H1 (cell line): ENCODE measurements at regions not wholly inside any gene's neighbourhood (a gene's known extent, or its start where the extent isn't known, plus 50 kb on each side); places are given as distances from the start of the nearest gene placed in this dataset.

Source experiments
- CTCF ChIA-PET: fragments of 300-600 bp; sonication (Branson Sonifier 250); formaldehyde crosslinking; loops from one replicate; lab custom pipeline; 2021; ENCODE audit not compliant: partially characterized antibody; lab: Charles Lee
- POLR2A ChIA-PET: fragments of 300-600 bp; sonication (Branson Sonifier 250); formaldehyde crosslinking; loops from one replicate; lab custom pipeline; 2021; ENCODE audit warnings: inconsistent platforms; ENCODE audit not compliant: partially characterized antibody; lab: Charles Lee
- DNase-seq, 2 experiments: peaks; one replicate each; pipeline versions ENCODE4 v3.0.0 to v3.0.0-alpha.2; 2010 to 2022; ENCODE audit warnings: low spot score in 2 of 2, low read depth in 1 of 2, mixed read lengths in 1 of 2
- FAIRE-seq: peaks from 2 replicates; lab custom pipeline; 2011; peaks lifted over from hg19 to GRCh38; lab: Jason Lieb, UNC
- H2AFZ ChIP-seq: 2 replicates; pipeline ENCODE4 v1.8.1; 2012; ENCODE audit warnings: low read length, inconsistent platforms
- H2AK5ac ChIP-seq: 2 replicates; pipeline ENCODE4 v1.6.1; 2013; ENCODE audit warnings: low read depth, low read length
- H2BK120ac ChIP-seq: replicated peaks from 2 replicates; pipeline ENCODE3; 2013; ENCODE audit warnings: low read depth, low read length, inconsistent platforms
- H2BK12ac ChIP-seq: 2 replicates; pipeline ENCODE4 v1.6.1; 2013; ENCODE audit warnings: low read depth, low read length
- H2BK15ac ChIP-seq: 2 replicates; pipeline ENCODE4 v1.6.1; 2013; ENCODE audit warnings: low read length
- H2BK20ac ChIP-seq: 2 replicates; pipeline ENCODE4 v1.6.1; 2013; ENCODE audit warnings: low read length
- H2BK5ac ChIP-seq: 2 replicates; pipeline ENCODE4 v1.6.1; 2013; ENCODE audit warnings: low read depth, low read length
- H3K14ac ChIP-seq: 2 replicates; pipeline ENCODE4 v1.6.1; 2013; ENCODE audit warnings: inconsistent platforms; ENCODE audit not compliant: insufficient read length
- H3K18ac ChIP-seq: 2 replicates; pipeline ENCODE4 v1.6.1; 2013; ENCODE audit warnings: low read length; ENCODE audit errors: extremely low read depth
- H3K23ac ChIP-seq: 2 replicates; pipeline ENCODE4 v1.6.1; 2013; ENCODE audit warnings: inconsistent platforms; ENCODE audit not compliant: insufficient read length
- H3K23me2 ChIP-seq: 2 replicates; pipeline ENCODE4 v1.6.1; 2013; ENCODE audit warnings: low read depth, low read length
- H3K27ac ChIP-seq: 2 replicates; pipeline ENCODE4 v1.6.1; 2011; ENCODE audit warnings: low read depth, low read length, inconsistent platforms
- H3K27me3 ChIP-seq, 4 experiments: replicated peaks in 1 of 4; 1 replicate in 1 of 4; 2 replicates in 3 of 4; pipeline versions ENCODE4 v1.6.1 to v1.8.1; 2011 to 2013; ENCODE audit warnings: low read length in 3 of 4, mild to moderate bottlenecking in 3 of 4, inconsistent platforms in 2 of 4, mixed read lengths in 2 of 4, moderate library complexity in 1 of 4; ENCODE audit not compliant: control insufficient read depth in 3 of 4, insufficient read depth in 3 of 4; ENCODE audit errors: extremely low read depth in 1 of 4
- H3K36me3 ChIP-seq, 4 experiments: 2 replicates each; pipeline versions ENCODE4 v1.6.1 to v1.8.1; 2011 to 2013; ENCODE audit warnings: mild to moderate bottlenecking in 4 of 4, low read length in 3 of 4, moderate library complexity in 2 of 4, control low read depth in 1 of 4, inconsistent platforms in 1 of 4; ENCODE audit not compliant: insufficient read depth in 4 of 4, control insufficient read depth in 2 of 4
- H3K4ac ChIP-seq: replicated peaks from 2 replicates; pipeline ENCODE3; 2013; ENCODE audit warnings: low read length, low read depth, mixed read lengths, inconsistent platforms; ENCODE audit not compliant: insufficient read length
- H3K4me1 ChIP-seq, 4 experiments: replicated peaks in 1 of 4; 1 replicate in 1 of 4; 2 replicates in 3 of 4; pipeline versions ENCODE4 v1.6.1 to v1.8.1; 2011 to 2013; ENCODE audit warnings: low read length in 3 of 4, inconsistent platforms in 2 of 4, mixed read lengths in 1 of 4; ENCODE audit not compliant: insufficient read depth in 4 of 4, control insufficient read depth in 3 of 4
- H3K4me2 ChIP-seq, 2 experiments: 2 replicates each; pipeline versions ENCODE4 v1.6.1 to v1.8.1; 2011 to 2013; ENCODE audit warnings: low read depth in 2 of 2, low read length in 2 of 2, control low read depth in 1 of 2, inconsistent platforms in 1 of 2, mild to moderate bottlenecking in 1 of 2; ENCODE audit not compliant: insufficient read depth in 1 of 2
- H3K4me3 ChIP-seq, 4 experiments: fragments of 200-600, 300-600 bp in 1 of 4; sonication (generic), shearing (Covaris generic), sonication (Bioruptor Twin) in 1 of 4; 2 replicates each; pipeline versions ENCODE4 v1.5.1 to v1.8.1; 2011 to 2016; ENCODE audit warnings: low read length in 4 of 4, low read depth in 3 of 4, control low read depth in 2 of 4, inconsistent platforms in 2 of 4, mild to moderate bottlenecking in 2 of 4, mixed read lengths in 1 of 4, moderate library complexity in 1 of 4; ENCODE audit not compliant: insufficient read depth in 2 of 4; ENCODE audit errors: extremely low read depth in 1 of 4
- H3K56ac ChIP-seq: replicated peaks from 2 replicates; pipeline ENCODE3; 2013; ENCODE audit warnings: low read depth, mild to moderate bottlenecking, mixed read lengths, low read length, inconsistent platforms; ENCODE audit not compliant: insufficient read length
- H3K79me1 ChIP-seq: 2 replicates; pipeline ENCODE4 v1.6.1; 2013; ENCODE audit warnings: low read depth, low read length, control low read depth
- H3K79me2 ChIP-seq, 2 experiments: 2 replicates each; pipeline versions ENCODE4 v1.6.1 to v1.8.1; 2012 to 2013; ENCODE audit warnings: low read length in 2 of 2, mild to moderate bottlenecking in 2 of 2, inconsistent platforms in 1 of 2; ENCODE audit not compliant: insufficient read depth in 2 of 2, control insufficient read depth in 1 of 2
- H3K9ac ChIP-seq, 4 experiments: replicated peaks in 1 of 4; 1 replicate in 1 of 4; 2 replicates in 3 of 4; pipeline versions ENCODE4 v1.6.1 to v1.8.1; 2011 to 2013; ENCODE audit warnings: low read depth in 3 of 4, low read length in 3 of 4, control low read depth in 2 of 4, mild to moderate bottlenecking in 2 of 4, moderate library complexity in 2 of 4, inconsistent platforms in 1 of 4; ENCODE audit errors: extremely low read depth in 1 of 4
- H3K9me3 ChIP-seq, 2 experiments: 2 replicates each; pipeline versions ENCODE4 v1.6.1 to v1.8.1; 2012 to 2013; ENCODE audit warnings: mild to moderate bottlenecking in 2 of 2, moderate library complexity in 2 of 2, control low read depth in 1 of 2, inconsistent platforms in 1 of 2, low read depth in 1 of 2, low read length in 1 of 2, mixed read lengths in 1 of 2; ENCODE audit not compliant: insufficient read depth in 2 of 2
- H4K20me1 ChIP-seq, 2 experiments: replicated peaks in 1 of 2; 2 replicates each; pipeline versions ENCODE3 to v1.8.1; 2011 to 2013; ENCODE audit warnings: inconsistent platforms in 2 of 2, low read length in 2 of 2, mild to moderate bottlenecking in 1 of 2; ENCODE audit not compliant: insufficient read depth in 2 of 2, control insufficient read depth in 1 of 2
- H4K5ac ChIP-seq: 2 replicates; pipeline ENCODE4 v1.6.1; 2013; ENCODE audit warnings: low read length, low read depth, mixed read lengths, inconsistent platforms; ENCODE audit not compliant: insufficient read length
- H4K8ac ChIP-seq: 2 replicates; pipeline ENCODE4 v1.8.0; 2013; ENCODE audit warnings: mild to moderate bottlenecking, moderate library complexity, low read length, inconsistent platforms; ENCODE audit not compliant: insufficient read depth; ENCODE audit errors: extremely low read depth
- H4K91ac ChIP-seq: replicated peaks from 2 replicates; pipeline ENCODE3; 2013; ENCODE audit warnings: low read length, mixed read lengths, inconsistent platforms; ENCODE audit not compliant: insufficient read length
- CBX8 ChIP-seq: fragments of 300-800, 300-1000 bp; sonication (generic); IDR thresholded peaks from 2 replicates; pipeline ENCODE4 v1.7.1; 2016; ENCODE audit warnings: low read depth, low read length, borderline replicate concordance
- FOSL1 ChIP-seq: IDR thresholded peaks from 2 replicates; pipeline ENCODE4 v1.6.1; 2011; ENCODE audit warnings: mild to moderate bottlenecking, low read depth, low read length, moderate library complexity; ENCODE audit not compliant: insufficient read depth
- GTF2F1 ChIP-seq: IDR thresholded peaks from 2 replicates; pipeline ENCODE4 v1.6.1; 2012; ENCODE audit warnings: low read depth, low read length, improper control_type of control experiment, borderline replicate concordance
- MAFK ChIP-seq: IDR thresholded peaks from 2 replicates; pipeline ENCODE4 v1.6.1; 2012; ENCODE audit warnings: low read depth, mild to moderate bottlenecking, improper control_type of control experiment, low read length
- POLR2AphosphoS5 ChIP-seq: IDR thresholded peaks from 2 replicates; pipeline ENCODE4 v1.6.1; 2011; ENCODE audit warnings: low read depth, low read length
- RBBP5 ChIP-seq: IDR thresholded peaks from 2 replicates; pipeline ENCODE4 v1.7.1; 2012; ENCODE audit warnings: low read depth, mild to moderate bottlenecking, inconsistent platforms, low read length, moderate library complexity, borderline replicate concordance
- RNF2 ChIP-seq: fragments of 200-900, 300-1000 bp; sonication (generic); IDR thresholded peaks from 2 replicates; pipeline ENCODE4 v1.7.1; 2016; ENCODE audit warnings: borderline replicate concordance, low read depth, mild to moderate bottlenecking, antibody characterized with exemption, low read length; ENCODE audit not compliant: poor library complexity, severe bottlenecking; ENCODE audit errors: missing control alignments
- SIRT6 ChIP-seq: IDR thresholded peaks from one replicate; pipeline ENCODE4 v1.7.1; 2012; ENCODE audit warnings: low read length, inconsistent platforms
- SIX5 ChIP-seq: IDR thresholded peaks from 2 replicates; pipeline ENCODE4 v1.6.1; 2011; ENCODE audit warnings: mild to moderate bottlenecking, low read depth, low read length
- SP2 ChIP-seq: IDR thresholded peaks from 2 replicates; pipeline ENCODE4 v1.6.1; 2012; ENCODE audit warnings: mild to moderate bottlenecking, low read length, inconsistent platforms
- SRF ChIP-seq: IDR thresholded peaks from 2 replicates; pipeline ENCODE4 v1.6.1; 2011; ENCODE audit warnings: mild to moderate bottlenecking, low read depth, low read length, moderate library complexity
- SUZ12 ChIP-seq: fragments of 200-600 bp; sonication (generic); IDR thresholded peaks from 2 replicates; pipeline ENCODE4 v1.6.1; 2012; ENCODE audit warnings: mild to moderate bottlenecking, inconsistent platforms, low read length, moderate library complexity, mixed read lengths
- ZNF274 ChIP-seq: IDR thresholded peaks from 2 replicates; pipeline ENCODE4 v1.7.0; 2012; ENCODE audit warnings: low read length, borderline replicate concordance; ENCODE audit errors: extremely low read depth
- WGBS, 2 experiments: shearing (Covaris generic) in 1 of 2; methylation state at CpG; one replicate each; pipeline versions ENCODE4 v1.1.6 to v1.1.7; 2013 to 2015; ENCODE audit warnings: low lambda C conversion rate in 2 of 2, mixed read lengths in 2 of 2, inconsistent platforms in 1 of 2, low coverage in 1 of 2, missing lambda C conversion rate in 1 of 2; ENCODE audit not compliant: insufficient replicate concordance in 2 of 2, insufficient coverage in 1 of 2, insufficient read length in 1 of 2; ENCODE audit errors: extremely low coverage in 1 of 2, missing lambda C conversion rate in 1 of 2; 5-methylcytosine and 5-hydroxymethylcytosine counted together
- TF ChIP-seq, protein P1 (sequence below): IDR thresholded peaks from 2 replicates; pipeline ENCODE4 v1.6.1; 2011; ENCODE audit warnings: low read length, improper control_type of control experiment

DNA sequence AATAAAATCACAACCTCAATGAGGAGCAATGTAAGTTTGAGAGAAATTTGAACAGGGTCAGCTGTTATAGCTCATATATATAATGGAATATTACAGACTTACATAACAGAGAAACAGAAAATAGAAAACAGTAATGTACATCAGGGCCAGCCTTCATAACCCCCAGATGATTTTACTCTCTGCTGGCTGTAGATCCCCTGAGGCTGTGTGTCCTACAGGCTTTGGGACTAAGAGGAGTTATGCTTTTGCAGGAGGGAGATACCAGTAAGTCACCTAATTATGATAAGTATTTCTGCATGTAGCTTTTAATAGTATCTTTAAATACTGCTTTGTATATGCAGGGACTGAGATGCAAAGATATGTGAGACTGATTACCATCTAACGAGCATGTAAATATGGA is 105.8 kb upstream of the ASCC3 start:
- H3K4me2 ChIP-seq, result no peak overlapping the region
- no peak overlapping the region for H3K27ac ChIP-seq
- no peak overlapping the region for H2BK120ac ChIP-seq
- no peak overlapping the region for H4K5ac ChIP-seq
- H3K14ac ChIP-seq, result no peak overlapping the region
- POLR2A ChIA-PET, result no interaction called here
- 75% methylated on average over 1 of the region's 1 CpG; no CpG with 5 or more reads in 1 of the 2 experiments for WGBS, 2 experiments
- no peak overlapping the region for H3K56ac ChIP-seq
- CTCF ChIA-PET, result interaction anchor here (0.9 kb wide), 1 partner anchor 128 kb away, joined by 3 read pairs; no protein-coding TSS in a partner anchor
- no peaks in the 10 kb centered on the region for H4K20me1 ChIP-seq
- no peaks in the 10 kb centered on the region for H3K36me3 ChIP-seq
- H2AK5ac ChIP-seq, result no peak overlapping the region
- no peaks in the 10 kb centered on the region for H3K4me1 ChIP-seq
- H2BK20ac ChIP-seq, result no peak overlapping the region
- no peaks in the 10 kb centered on the region for H3K79me2 ChIP-seq
- no peak overlapping the region for H3K18ac ChIP-seq
- no peak for FAIRE-seq
- H2BK12ac ChIP-seq, result no peak overlapping the region
- no peak overlapping the region for H3K4ac ChIP-seq
- H3K79me1 ChIP-seq, result no peaks in the 10 kb centered on the region
- H2BK15ac ChIP-seq, result no peak overlapping the region
- H3K23me2 ChIP-seq, result no peaks in the 10 kb centered on the region
- no peak overlapping the region for H3K9ac ChIP-seq
- no peak overlapping the region for H3K4me3 ChIP-seq
- H2BK5ac ChIP-seq, result no peak overlapping the region
- no peaks in the 10 kb centered on the region for H3K27me3 ChIP-seq
- no peak overlapping the region for H3K23ac ChIP-seq
- no peak overlapping the region for H4K91ac ChIP-seq
- H2AFZ ChIP-seq, result no peak overlapping the region
- no peak overlapping the region for H4K8ac ChIP-seq
- no peaks in the 10 kb centered on the region for H3K9me3 ChIP-seq
- DNase-seq, result no peak
- TF ChIP-seq POLR2AphosphoS5 (no peak), SUZ12 (no peak), SRF (no peak), FOSL1 (no peak), SIRT6 (no peak), CBX8 (no peak), RBBP5 (no peak), GTF2F1 (no peak), SP2 (no peak), RNF2 (no peak), ZNF274 (no peak), SIX5 (no peak), MAFK (no peak)
- TF ChIP-seq, protein P1, sequence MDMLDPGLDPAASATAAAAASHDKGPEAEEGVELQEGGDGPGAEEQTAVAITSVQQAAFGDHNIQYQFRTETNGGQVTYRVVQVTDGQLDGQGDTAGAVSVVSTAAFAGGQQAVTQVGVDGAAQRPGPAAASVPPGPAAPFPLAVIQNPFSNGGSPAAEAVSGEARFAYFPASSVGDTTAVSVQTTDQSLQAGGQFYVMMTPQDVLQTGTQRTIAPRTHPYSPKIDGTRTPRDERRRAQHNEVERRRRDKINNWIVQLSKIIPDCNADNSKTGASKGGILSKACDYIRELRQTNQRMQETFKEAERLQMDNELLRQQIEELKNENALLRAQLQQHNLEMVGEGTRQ, result no peak
